IPS-NIHi11 (cell line): ENCODE measurements at regions not wholly inside any gene's neighbourhood (a gene's known extent, or its start where the extent isn't known, plus 50 kb on each side); places are given as distances from the start of the nearest gene placed in this dataset.
"Not testable (repeated sequence)": the region's sequence is repeated elsewhere in the genome, so short reads cannot be mapped to it uniquely, and the experiment has no call there.

ENCODE experiments used
- DNase-seq: peaks from one replicate; pipeline ENCODE4 v3.0.0; 2012; ENCODE audit warnings: mixed read lengths, low spot score

- DNase-seq: no peak
These were observed 115.0 kb downstream of the UBE2U start for GRCh38 chr1:64318428-64318827.

- no peak for DNase-seq
These were observed 116.6 kb downstream of the UBE2U start for GRCh38 chr1:64320007-64320406.

- no peak for DNase-seq
These were observed 117.0 kb downstream of the UBE2U start for GRCh38 chr1:64320470-64320869.

- no peak for DNase-seq
These were observed 117.6 kb downstream of the UBE2U start for GRCh38 chr1:64320922-64321614.

GRCh38 chr1:64323054-64323453 lies 119.6 kb downstream of the UBE2U start:
- no peak for DNase-seq

- DNase-seq: no peak
These were observed 120.5 kb downstream of the UBE2U start for GRCh38 chr1:64323882-64324281.

GRCh38 chr1:64325856-64326255 lies 122.4 kb downstream of the UBE2U start:
- DNase-seq: no peak

- no peak for DNase-seq
These were observed 123.7 kb downstream of the UBE2U start for GRCh38 chr1:64327119-64327518.

GRCh38 chr1:64328193-64328592 lies 124.8 kb downstream of the UBE2U start:
- no peak for DNase-seq

GRCh38 chr1:64330839-64331238 lies 127.4 kb downstream of the UBE2U start:
- DNase-seq: no peak

- no peak for DNase-seq
These were observed 132.2 kb downstream of the UBE2U start for GRCh38 chr1:64335636-64336035.

GRCh38 chr1:64337475-64337874 lies 132.5 kb upstream of the CACHD1 start:
- DNase-seq: no peak

GRCh38 chr1:64337926-64338325 lies 132.0 kb upstream of the CACHD1 start:
- no peak for DNase-seq

- no peak for DNase-seq
These were observed 129.6 kb upstream of the CACHD1 start for GRCh38 chr1:64340361-64340760.

GRCh38 chr1:64343105-64343822 lies 126.7 kb upstream of the CACHD1 start:
- DNase-seq: peak; percentile 19

- DNase-seq: no peak
These were observed 126.1 kb upstream of the CACHD1 start for GRCh38 chr1:64343823-64344190.

GRCh38 chr1:64348270-64348960 lies 121.5 kb upstream of the CACHD1 start:
- no peak for DNase-seq

GRCh38 chr1:64348961-64349648 lies 120.8 kb upstream of the CACHD1 start:
- no peak for DNase-seq

- DNase-seq: not testable (repeated sequence)
These were observed 114.4 kb upstream of the CACHD1 start for GRCh38 chr1:64355534-64355933.

GRCh38 chr1:64356636-64357256 lies 113.2 kb upstream of the CACHD1 start:
- DNase-seq: peak; percentile 39

- peak; percentile 52 for DNase-seq
These were observed 112.5 kb upstream of the CACHD1 start for GRCh38 chr1:64357422-64357821.

- DNase-seq: no peak
These were observed 111.2 kb upstream of the CACHD1 start for GRCh38 chr1:64358692-64359091.
